Astrocyte of the cerebellum (primary cell): ENCODE measurements at regions not wholly inside any gene's neighbourhood (a gene's known extent, or its start where the extent isn't known, plus 50 kb on each side); places are given as distances from the start of the nearest gene placed in this dataset.

Experiments used
- DNase-seq: peaks from one replicate; pipeline ENCODE4 v3.0.0-alpha.2; 2011; ENCODE audit warnings: low read depth
- H3K4me3 ChIP-seq: 2 replicates; pipeline ENCODE4 v1.5.1; 2011; ENCODE audit warnings: mild to moderate bottlenecking, low read depth, low read length, moderate library complexity
- CTCF ChIP-seq: IDR thresholded peaks from 2 replicates; pipeline ENCODE4 v1.5.1; 2012; ENCODE audit warnings: low read length, low read depth, moderate library complexity, mild to moderate bottlenecking; ENCODE audit errors: missing control alignments
- in situ Hi-C: cut with HindIII; loops from 2 replicates; pipeline ENCODE4 v1.10.0; 2017; ENCODE audit warnings: low sequenced_read_pairs

- DNase-seq, result no peak
- in situ Hi-C loops, result no loop called here
- no peak overlapping the region for H3K4me3 ChIP-seq
- TF ChIP-seq CTCF, result no peak
Measured at GRCh38 chr13:39963612-39964011, 308.1 kb downstream of the COG6 start.

- no peak for DNase-seq
- in situ Hi-C loops, result no loop called here
- H3K4me3 ChIP-seq, result no peak overlapping the region
- no peak for TF ChIP-seq CTCF
Measured at GRCh38 chr13:39965309-39965708, 309.8 kb downstream of the COG6 start.

GRCh38 chr13:39967199-39967959 is 311.9 kb downstream of the COG6 start:
- no peak overlapping the region for H3K4me3 ChIP-seq
- in situ Hi-C loops, result no loop called here
- DNase-seq, result no peak
- TF ChIP-seq CTCF, result no peak

GRCh38 chr13:39968646-39969475 is 313.4 kb downstream of the COG6 start:
- DNase-seq, result no peak
- no peak for TF ChIP-seq CTCF

GRCh38 chr13:39970177-39970846 is 314.9 kb downstream of the COG6 start:
- TF ChIP-seq CTCF, result no peak
- DNase-seq, result no peak
- in situ Hi-C loops, result no loop called here
- H3K4me3 ChIP-seq, result no peak overlapping the region

More at GRCh38 chr13:39968646-39969475, 313.4 kb downstream of the COG6 start:
- in situ Hi-C loops, result no loop called here
- no peak overlapping the region for H3K4me3 ChIP-seq

GRCh38 chr13:39971526-39971925 is 316.1 kb downstream of the COG6 start:
- in situ Hi-C loops, result no loop called here
- no peak for TF ChIP-seq CTCF
- no peak for DNase-seq
- H3K4me3 ChIP-seq, result no peak overlapping the region
